ENCODE measurements at regions not wholly inside any gene's neighbourhood (a gene's known extent, or its start where the extent isn't known, plus 50 kb on each side); places are given as distances from the start of the nearest gene placed in this dataset.

DNA sequence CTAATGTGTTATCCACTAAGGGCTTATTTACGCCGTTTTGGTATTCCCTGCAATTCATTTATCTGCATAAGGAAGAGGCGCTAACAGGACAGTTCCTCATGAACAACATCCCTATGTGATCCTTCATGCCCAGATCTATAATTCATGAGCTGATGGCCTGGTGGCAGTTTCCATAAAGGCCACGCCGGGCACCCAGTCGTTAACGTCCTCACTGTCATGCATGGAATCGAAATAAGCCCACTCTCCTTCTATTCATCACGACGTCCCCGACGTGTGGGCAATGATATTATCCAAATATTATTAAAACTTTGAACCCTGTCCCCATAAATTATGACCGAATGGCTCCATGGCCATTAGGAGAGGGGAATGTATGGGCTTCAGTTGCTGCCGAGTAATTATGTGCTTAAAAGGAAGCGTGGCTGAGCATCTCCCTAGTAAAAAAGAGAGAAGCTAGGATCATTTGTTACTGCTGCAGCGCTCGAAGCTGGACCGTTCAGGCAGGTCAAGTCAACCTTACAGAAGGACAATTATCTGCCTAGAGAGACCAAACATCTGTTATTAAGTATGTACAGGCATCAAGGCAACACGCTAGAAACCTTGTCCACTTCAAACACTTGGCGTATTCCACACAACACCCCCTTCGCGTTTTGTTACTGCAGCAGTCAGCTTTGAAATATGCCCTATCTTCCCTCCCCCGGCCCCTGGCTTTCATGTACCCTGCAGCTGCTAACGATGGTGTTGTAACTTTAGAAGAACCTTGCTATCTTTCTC lies 94.0 kb upstream of the SALL1 start:
- Histone ChIP-seq H3K9ac (ENCODE audit: low read length) (no peak overlapping the region), H3K79me2 (ENCODE audit: low read length) (no peaks in the 10 kb centered on the region), H3K9me3 (ENCODE audit: low read length) (no peaks in the 10 kb centered on the region), H4K20me1 (ENCODE audit: insufficient read depth, low read depth, low read length) (no peaks in the 10 kb centered on the region), H3K27ac (ENCODE audit: low read length) (no peak overlapping the region), H3K4me1 (ENCODE audit: low read length) (no peaks in the 10 kb centered on the region), H3K27me3 (ENCODE audit: low read length) (no peaks in the 10 kb centered on the region), H3K9me2 (replicated peaks; ENCODE audit: insufficient read depth, low read length) (no peaks in the 10 kb centered on the region), H3K4me3 (ENCODE audit: low read length) (no peak overlapping the region), H3K4me2 (ENCODE audit: low read depth, low read length, poor library complexity, severe bottlenecking) (no peak overlapping the region), H3K36me3 (ENCODE audit: insufficient read depth, low read length) (no peaks in the 10 kb centered on the region), H2AFZ (ENCODE audit: low read length) (no peak overlapping the region)
- DNase-seq = no peak

DNA sequence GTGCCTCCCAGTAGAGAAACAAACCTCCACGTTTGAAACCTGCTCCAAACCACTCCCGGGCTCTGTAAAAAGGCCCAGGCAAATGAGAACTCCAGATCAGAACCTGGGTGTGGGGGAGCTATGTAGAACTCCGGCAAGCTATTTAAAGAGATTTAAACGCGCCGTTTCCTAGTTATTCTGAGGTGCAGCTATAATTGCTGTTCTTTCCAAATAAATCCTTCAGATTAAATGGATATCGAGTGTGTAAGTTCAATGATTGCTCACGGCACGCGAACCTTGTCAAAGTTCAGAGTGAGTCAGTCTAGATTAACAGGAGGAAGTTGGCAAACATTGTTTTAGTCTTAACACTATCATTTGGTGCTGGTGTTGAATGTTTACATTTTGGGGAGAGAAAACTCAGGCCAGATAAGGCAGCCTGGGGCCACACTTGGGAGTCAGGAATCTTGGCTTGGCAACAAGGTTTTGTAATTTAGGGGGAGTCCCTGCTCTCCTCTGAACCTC lies 92.9 kb upstream of the SALL1 start:
- Histone ChIP-seq H4K20me1 (ENCODE audit: insufficient read depth, low read depth, low read length) (no peaks in the 10 kb centered on the region), H3K36me3 (ENCODE audit: insufficient read depth, low read length) (no peaks in the 10 kb centered on the region), H3K9me2 (replicated peaks; ENCODE audit: insufficient read depth, low read length) (no peaks in the 10 kb centered on the region), H3K4me2 (ENCODE audit: low read depth, low read length, poor library complexity, severe bottlenecking) (no peak overlapping the region), H3K27ac (ENCODE audit: low read length) (no peak overlapping the region), H3K27me3 (ENCODE audit: low read length) (no peaks in the 10 kb centered on the region), H3K4me1 (ENCODE audit: low read length) (no peaks in the 10 kb centered on the region), H2AFZ (ENCODE audit: low read length) (no peak overlapping the region), H3K9me3 (ENCODE audit: low read length) (no peaks in the 10 kb centered on the region), H3K4me3 (ENCODE audit: low read length) (no peak overlapping the region), H3K9ac (ENCODE audit: low read length) (no peak overlapping the region), H3K79me2 (ENCODE audit: low read length) (no peaks in the 10 kb centered on the region)
- DNase-seq = no peak

DNA sequence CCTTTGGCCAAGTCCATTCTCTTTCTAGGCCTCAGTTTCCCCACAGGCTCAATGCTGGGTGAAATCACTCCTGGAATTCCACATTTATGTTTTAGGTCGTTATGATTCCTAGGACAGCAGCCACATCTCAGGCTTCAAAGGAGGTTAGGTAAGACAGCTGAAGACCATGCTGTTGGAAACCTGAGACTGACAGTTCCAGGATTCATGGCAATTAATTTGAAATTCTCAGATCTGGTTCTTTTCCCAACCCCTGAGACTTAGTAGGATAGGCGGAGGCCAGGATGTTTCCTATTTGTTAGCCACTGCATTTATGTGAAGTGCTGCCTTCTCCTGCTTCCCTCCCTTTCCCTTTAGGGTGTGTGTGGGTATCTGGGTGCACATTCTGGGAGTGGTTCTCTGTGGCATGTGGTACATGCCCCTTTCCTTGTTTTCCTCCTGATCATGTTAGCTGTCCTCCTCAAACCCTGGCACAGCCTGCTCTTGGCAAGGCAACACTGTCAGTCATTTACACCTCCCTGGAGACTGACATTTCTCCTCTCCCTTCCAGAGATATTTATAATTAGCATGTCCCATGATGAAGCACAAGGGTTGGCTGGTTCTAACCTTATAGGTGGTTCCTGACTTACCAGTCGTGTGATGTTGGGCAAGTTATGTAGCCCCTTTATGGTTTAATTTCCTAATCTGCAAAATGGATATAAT lies 91.4 kb upstream of the SALL1 start:
- Histone ChIP-seq H3K4me3 (ENCODE audit: low read length) (no peak overlapping the region), H3K9me3 (ENCODE audit: low read length) (no peaks in the 10 kb centered on the region), H3K4me2 (ENCODE audit: low read depth, low read length, poor library complexity, severe bottlenecking) (no peak overlapping the region), H3K36me3 (ENCODE audit: insufficient read depth, low read length) (no peaks in the 10 kb centered on the region), H2AFZ (ENCODE audit: low read length) (no peak overlapping the region), H3K9me2 (replicated peaks; ENCODE audit: insufficient read depth, low read length) (no peaks in the 10 kb centered on the region), H3K9ac (ENCODE audit: low read length) (no peak overlapping the region), H4K20me1 (ENCODE audit: insufficient read depth, low read depth, low read length) (no peaks in the 10 kb centered on the region), H3K4me1 (ENCODE audit: low read length) (no peaks in the 10 kb centered on the region), H3K27ac (ENCODE audit: low read length) (no peak overlapping the region), H3K79me2 (ENCODE audit: low read length) (no peaks in the 10 kb centered on the region), H3K27me3 (ENCODE audit: low read length) (no peaks in the 10 kb centered on the region)
- DNase-seq = no peak

DNA sequence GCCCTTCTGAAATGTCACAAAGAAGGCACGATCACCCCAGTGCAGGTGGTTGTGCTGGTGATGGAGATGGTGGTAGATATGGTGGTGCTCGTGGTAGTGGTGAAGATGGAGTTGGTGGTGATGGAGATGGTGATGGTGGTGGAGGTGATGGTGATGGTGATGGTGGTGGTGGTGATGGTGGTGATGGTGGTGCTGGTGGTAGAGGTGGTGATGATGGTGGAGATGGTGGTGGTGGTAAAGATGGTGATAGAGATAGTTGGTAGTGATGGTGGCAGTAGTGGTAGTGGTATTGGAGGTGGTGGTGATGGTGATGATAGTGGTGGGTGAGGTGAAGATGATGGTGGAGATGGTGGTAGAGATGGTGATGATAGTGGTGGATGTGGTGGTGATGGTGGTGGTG lies 88.1 kb upstream of the SALL1 start:
- Histone ChIP-seq H3K27me3 (ENCODE audit: low read length) (no peaks in the 10 kb centered on the region), H3K4me3 (ENCODE audit: low read length) (no peak overlapping the region), H3K4me2 (ENCODE audit: low read depth, low read length, poor library complexity, severe bottlenecking) (no peak overlapping the region), H3K4me1 (ENCODE audit: low read length) (no peaks in the 10 kb centered on the region), H3K27ac (ENCODE audit: low read length) (no peak overlapping the region), H3K9ac (ENCODE audit: low read length) (no peak overlapping the region), H3K9me2 (replicated peaks; ENCODE audit: insufficient read depth, low read length) (no peaks in the 10 kb centered on the region), H3K9me3 (ENCODE audit: low read length) (no peaks in the 10 kb centered on the region), H3K79me2 (ENCODE audit: low read length) (no peaks in the 10 kb centered on the region), H3K36me3 (ENCODE audit: insufficient read depth, low read length) (no peaks in the 10 kb centered on the region), H2AFZ (ENCODE audit: low read length) (no peak overlapping the region), H4K20me1 (ENCODE audit: insufficient read depth, low read depth, low read length) (no peaks in the 10 kb centered on the region)
- DNase-seq = no peak

DNA sequence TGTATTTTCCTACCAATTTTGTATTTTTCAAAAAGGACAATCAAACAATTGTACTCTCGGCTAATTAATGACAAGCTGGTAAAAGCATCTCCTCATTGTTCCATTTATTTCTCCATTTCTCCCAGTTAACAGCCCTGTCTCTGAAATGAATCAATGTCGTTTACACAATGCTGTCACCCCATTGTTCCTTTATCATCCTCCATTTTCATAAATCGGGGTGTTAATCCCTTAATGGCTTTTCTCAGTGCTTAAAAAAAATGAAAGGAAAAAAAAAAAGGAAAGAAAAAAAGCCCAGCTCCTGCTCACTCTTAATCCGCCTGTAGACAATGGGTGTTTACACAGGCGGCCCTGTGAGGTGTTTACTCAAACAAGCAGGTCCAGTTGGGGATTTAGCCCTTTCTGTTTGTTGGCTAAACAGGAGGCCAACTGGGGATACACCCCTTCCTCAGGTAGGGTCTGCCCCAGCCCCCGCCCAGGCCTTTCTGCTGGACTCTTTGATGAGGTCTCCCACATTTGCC lies 86.8 kb upstream of the SALL1 start:
- no peak overlapping the region for H3K4me2 ChIP-seq (ENCODE audit: low read depth, low read length, poor library complexity, severe bottlenecking)
- no peaks in the 10 kb centered on the region for H3K27me3 ChIP-seq (ENCODE audit: low read length)
- no peaks in the 10 kb centered on the region for H3K79me2 ChIP-seq (ENCODE audit: low read length)
- no peaks in the 10 kb centered on the region for H3K4me1 ChIP-seq (ENCODE audit: low read length)
- no peaks in the 10 kb centered on the region for H3K36me3 ChIP-seq (ENCODE audit: insufficient read depth, low read length)
- no peak overlapping the region for H3K9ac ChIP-seq (ENCODE audit: low read length)
- no peak overlapping the region for H3K4me3 ChIP-seq (ENCODE audit: low read length)
- no peak overlapping the region for H3K27ac ChIP-seq (ENCODE audit: low read length)
- no peaks in the 10 kb centered on the region for H4K20me1 ChIP-seq (ENCODE audit: insufficient read depth, low read depth, low read length)
- no peaks in the 10 kb centered on the region for H3K9me2 ChIP-seq (replicated peaks; ENCODE audit: insufficient read depth, low read length)
- no peaks in the 10 kb centered on the region for H3K9me3 ChIP-seq (ENCODE audit: low read length)
- DNase-seq = no peak
- H2AFZ ChIP-seq (ENCODE audit: low read length) = no peak overlapping the region

DNA sequence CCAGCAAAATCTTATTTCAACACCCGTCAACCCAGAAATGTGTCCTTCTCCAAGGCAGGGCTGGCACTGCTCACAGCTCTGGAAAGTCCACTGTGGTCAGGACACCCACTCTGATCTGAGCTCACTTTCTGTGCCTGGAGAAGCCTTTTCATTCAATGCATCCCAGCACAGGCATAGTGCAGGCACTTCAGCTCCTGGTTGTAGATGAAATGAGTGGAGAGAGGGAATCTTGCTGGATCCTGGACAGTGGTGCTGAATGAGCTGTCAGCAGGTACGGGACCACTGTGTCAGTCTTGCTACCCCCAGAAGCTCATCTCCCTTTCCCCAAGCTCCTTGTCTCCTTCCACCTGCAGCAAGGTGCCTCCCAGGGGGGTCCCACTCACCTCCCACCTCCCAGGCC lies 86.1 kb upstream of the SALL1 start:
- H3K9ac ChIP-seq (ENCODE audit: low read length) = no peak overlapping the region
- H3K4me2 ChIP-seq (ENCODE audit: low read depth, low read length, poor library complexity, severe bottlenecking) = no peak overlapping the region
- no peaks in the 10 kb centered on the region for H3K27me3 ChIP-seq (ENCODE audit: low read length)
- H4K20me1 ChIP-seq (ENCODE audit: insufficient read depth, low read depth, low read length) = no peaks in the 10 kb centered on the region
- H3K9me3 ChIP-seq (ENCODE audit: low read length) = no peaks in the 10 kb centered on the region
- no peaks in the 10 kb centered on the region for H3K36me3 ChIP-seq (ENCODE audit: insufficient read depth, low read length)
- H3K9me2 ChIP-seq (replicated peaks; ENCODE audit: insufficient read depth, low read length) = 0 out of 2 replicates have a peak, but pooled peaks cover 3% of the 10 kb centered on the region
- no peak overlapping the region for H3K4me3 ChIP-seq (ENCODE audit: low read length)
- H3K79me2 ChIP-seq (ENCODE audit: low read length) = no peaks in the 10 kb centered on the region
- no peak overlapping the region for H2AFZ ChIP-seq (ENCODE audit: low read length)
- no peak for DNase-seq
- no peak overlapping the region for H3K27ac ChIP-seq (ENCODE audit: low read length)
- H3K4me1 ChIP-seq (ENCODE audit: low read length) = no peaks in the 10 kb centered on the region

DNA sequence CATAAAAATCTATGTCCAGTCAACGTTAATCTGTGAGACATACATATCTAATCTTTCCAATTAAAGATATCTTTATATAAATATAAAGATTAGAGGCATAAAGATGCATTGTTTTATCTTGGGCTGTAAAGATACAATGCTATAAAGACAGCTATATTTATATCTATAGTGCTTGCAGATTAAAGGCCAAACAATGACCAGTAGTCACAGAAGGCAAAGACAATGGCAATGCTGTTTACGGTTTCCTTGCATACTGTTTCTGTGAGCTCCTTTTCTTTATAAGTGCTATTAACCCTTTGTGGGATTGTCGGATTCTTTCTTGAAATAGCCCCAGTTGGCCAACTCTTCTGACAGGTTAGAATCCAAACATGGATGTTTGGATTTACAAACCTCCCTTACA lies 85.5 kb upstream of the SALL1 start:
- DNase-seq = no peak

DNA sequence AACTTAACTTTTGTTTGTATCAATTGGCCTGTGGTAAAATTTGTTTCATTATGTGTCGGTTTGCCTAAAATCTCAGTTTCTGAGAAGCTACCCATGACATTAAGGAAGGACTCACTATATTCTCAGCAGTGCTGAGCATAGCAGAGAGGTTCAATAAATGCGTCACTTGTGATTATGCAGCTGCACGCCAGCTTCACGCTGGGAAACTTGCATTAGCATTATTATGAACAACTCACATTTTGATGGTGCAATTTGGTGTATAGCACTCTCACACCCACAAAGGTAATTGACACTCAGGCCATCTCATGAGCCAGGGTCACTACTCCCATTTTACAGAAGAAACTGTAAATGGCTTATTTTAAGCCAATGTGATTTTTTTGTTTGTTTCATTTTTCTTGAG lies 80.6 kb upstream of the SALL1 start:
- no peak for DNase-seq
- Histone ChIP-seq H3K4me3 (ENCODE audit: low read length) (no peak overlapping the region), H3K9ac (ENCODE audit: low read length) (no peak overlapping the region), H3K4me1 (ENCODE audit: low read length) (no peaks in the 10 kb centered on the region), H3K9me2 (replicated peaks; ENCODE audit: insufficient read depth, low read length) (0 out of 2 replicates have a peak, but pooled peaks cover 3% of the 10 kb centered on the region), H3K9me3 (ENCODE audit: low read length) (no peaks in the 10 kb centered on the region), H3K36me3 (ENCODE audit: insufficient read depth, low read length) (no peaks in the 10 kb centered on the region), H3K27ac (ENCODE audit: low read length) (no peak overlapping the region), H3K4me2 (ENCODE audit: low read depth, low read length, poor library complexity, severe bottlenecking) (no peak overlapping the region), H2AFZ (ENCODE audit: low read length) (no peak overlapping the region), H3K79me2 (ENCODE audit: low read length) (no peaks in the 10 kb centered on the region), H4K20me1 (ENCODE audit: insufficient read depth, low read depth, low read length) (no peaks in the 10 kb centered on the region), H3K27me3 (ENCODE audit: low read length) (no peaks in the 10 kb centered on the region)

More for the DNA sequence above, 85.5 kb upstream of the SALL1 start:
- Histone ChIP-seq H3K79me2 (ENCODE audit: low read length) (no peaks in the 10 kb centered on the region), H3K36me3 (ENCODE audit: insufficient read depth, low read length) (no peaks in the 10 kb centered on the region), H3K9me3 (ENCODE audit: low read length) (no peaks in the 10 kb centered on the region), H2AFZ (ENCODE audit: low read length) (no peak overlapping the region), H3K4me3 (ENCODE audit: low read length) (no peak overlapping the region), H3K4me1 (ENCODE audit: low read length) (no peaks in the 10 kb centered on the region), H3K4me2 (ENCODE audit: low read depth, low read length, poor library complexity, severe bottlenecking) (no peak overlapping the region), H3K27ac (ENCODE audit: low read length) (no peak overlapping the region), H4K20me1 (ENCODE audit: insufficient read depth, low read depth, low read length) (no peaks in the 10 kb centered on the region), H3K27me3 (ENCODE audit: low read length) (no peaks in the 10 kb centered on the region), H3K9me2 (replicated peaks; ENCODE audit: insufficient read depth, low read length) (0 out of 2 replicates have a peak, but pooled peaks cover 3% of the 10 kb centered on the region), H3K9ac (ENCODE audit: low read length) (no peak overlapping the region)

Measured in Karpas-422 (cell line).